GM12878 (cell line): ENCODE measurements at regions not wholly inside any gene's neighbourhood (a gene's known extent, or its start where the extent isn't known, plus 50 kb on each side); places are given as distances from the start of the nearest gene placed in this dataset.
A peak's percentile ranks its signal among the peaks of the same experiment; 100 is the strongest.

Experiments
- ATAC-seq: fragments of 200-7000 bp; cut with Tn5 transposase; 3 replicates; pipeline ENCODE4 v1.9.1; 2020; ENCODE audit warnings: mild to moderate bottlenecking, moderate library complexity
- BruUV-seq: library from RNA; stranded (reverse); fragments of 400-500 nt; replicated peaks from 2 replicates; lab custom pipeline; 2021; lab: Mats Ljungman, UMichigan
- CTCF ChIA-PET: fragments of 300-600 bp; sonication (Branson Sonifier 250); formaldehyde crosslinking; extraction: SDS; loops from one replicate; lab custom pipeline; 2021; ENCODE audit warnings: inconsistent platforms; lab: Yijun Ruan, JAX
- POLR2A ChIA-PET: fragments of 350-600 bp; formaldehyde crosslinking; extraction: SDS; loops from one replicate; lab custom pipeline; 2021; ENCODE audit warnings: inconsistent platforms; lab: Charles Lee
- RAD21 ChIA-PET: fragments of 300-600 bp; sonication (Branson Sonifier 250); formaldehyde crosslinking; loops from one replicate; lab custom pipeline; 2023; ENCODE audit warnings: antibody characterized with exemption; ENCODE audit not compliant: unreplicated experiment; lab: Charles Lee
- SMC1A ChIA-PET: fragments of 300-600 bp; sonication (Branson Sonifier 250); formaldehyde crosslinking; loops from one replicate; lab custom pipeline; 2023; ENCODE audit not compliant: unreplicated experiment, uncharacterized antibody; lab: Charles Lee
- DNase-seq: peaks from one replicate; pipeline ENCODE4 v3.0.0-alpha.2; 2011; ENCODE audit warnings: low read depth, low spot score
- FAIRE-seq: peaks from 3 replicates; lab custom pipeline; 2011; peaks lifted over from hg19 to GRCh38; lab: Jason Lieb, UNC
- H2AFZ ChIP-seq: 2 replicates; pipeline ENCODE4 v1.6.0; 2011; ENCODE audit warnings: low read depth, low read length, control low read depth; ENCODE audit not compliant: control insufficient read depth
- H3K27ac ChIP-seq: 2 replicates; pipeline ENCODE4 v1.5.1; 2011; ENCODE audit warnings: control low read depth; ENCODE audit not compliant: control insufficient read depth, insufficient read depth
- H3K27me3 ChIP-seq, 2 experiments: replicated peaks in 1 of 2; 2 replicates each; pipeline versions ENCODE4 v1.6.0 to v1.6.1; 2011; ENCODE audit warnings: low read length in 1 of 2; ENCODE audit not compliant: control insufficient read depth in 2 of 2, insufficient read depth in 2 of 2
- H3K36me3 ChIP-seq, 2 experiments: 2 replicates each; pipeline ENCODE4 v1.5.1; 2011; ENCODE audit warnings: low read length in 1 of 2; ENCODE audit not compliant: control insufficient read depth in 2 of 2, insufficient read depth in 2 of 2
- H3K4me1 ChIP-seq: 2 replicates; pipeline ENCODE4 v1.6.1; 2011; ENCODE audit warnings: mild to moderate bottlenecking, low read length, moderate library complexity, mixed read lengths; ENCODE audit not compliant: control insufficient read depth, insufficient read depth
- H3K4me2 ChIP-seq: 2 replicates; pipeline ENCODE4 v1.6.0; 2011; ENCODE audit warnings: control low read depth; ENCODE audit not compliant: control insufficient read depth, insufficient read depth
- H3K4me3 ChIP-seq: fragments of 200-600 bp; sonication (generic); 2 replicates; pipeline ENCODE4 v1.5.1; 2016
- H3K79me2 ChIP-seq: 2 replicates; pipeline ENCODE4 v1.6.0; 2011; ENCODE audit warnings: low read length; ENCODE audit not compliant: control insufficient read depth, insufficient read depth
- H3K9ac ChIP-seq: 2 replicates; pipeline ENCODE4 v1.8.0; 2011; ENCODE audit warnings: low read length, control low read depth, mixed read lengths; ENCODE audit not compliant: control insufficient read depth, insufficient read depth
- H3K9me3 ChIP-seq: replicated peaks from 3 replicates; pipeline ENCODE4 v1.5.1; 2011; ENCODE audit warnings: mild to moderate bottlenecking, low read length; ENCODE audit not compliant: control insufficient read depth, insufficient read depth
- H4K20me1 ChIP-seq: 2 replicates; pipeline ENCODE4 v1.6.0; 2011; ENCODE audit not compliant: control insufficient read depth, insufficient read depth
- ATF2 ChIP-seq: IDR thresholded peaks from 2 replicates; pipeline ENCODE4 v1.6.1; 2012; ENCODE audit warnings: low read length, inconsistent platforms
- CBX5 ChIP-seq: sonication (generic); IDR thresholded peaks from 2 replicates; pipeline ENCODE4 v1.6.1; 2016; ENCODE audit warnings: low read depth, moderate library complexity, mild to moderate bottlenecking, inconsistent platforms
- CHD1 ChIP-seq: IDR thresholded peaks from 2 replicates; pipeline ENCODE4 v1.6.1; 2012; ENCODE audit warnings: low read depth, low read length, improper control_type of control experiment
- FOXM1 ChIP-seq: IDR thresholded peaks from 2 replicates; pipeline ENCODE4 v1.6.1; 2012; ENCODE audit warnings: low read depth, mild to moderate bottlenecking, inconsistent platforms, low read length, moderate library complexity
- NRF1 ChIP-seq: conservative IDR thresholded peaks from 2 replicates; pipeline ENCODE4 v1.6.1; 2011; ENCODE audit warnings: mild to moderate bottlenecking, low read depth, low read length, improper control_type of control experiment
- POU2F2 ChIP-seq: IDR thresholded peaks from 3 replicates; pipeline ENCODE4 v1.6.1; 2011; ENCODE audit warnings: low read depth, mild to moderate bottlenecking, low read length, borderline replicate concordance
- SKIL ChIP-seq: fragments of 450-650 bp; IDR thresholded peaks from 2 replicates; pipeline ENCODE4 v1.6.1; 2017; ENCODE audit warnings: mild to moderate bottlenecking, low read depth, inconsistent platforms; ENCODE audit not compliant: poor library complexity, severe bottlenecking
- ZNF384 ChIP-seq: IDR thresholded peaks from 2 replicates; pipeline ENCODE4 v1.6.1; 2012; ENCODE audit warnings: low read depth, mild to moderate bottlenecking, low read length, improper control_type of control experiment, borderline replicate concordance
- WGBS: methylation state at CpG from one replicate; pipeline ENCODE4 v1.1.6; 2016; ENCODE audit warnings: low lambda C conversion rate; ENCODE audit not compliant: insufficient replicate concordance, insufficient coverage; ENCODE audit errors: missing lambda C conversion rate; 5-methylcytosine and 5-hydroxymethylcytosine counted together
- in situ Hi-C: fragments of 300-500 bp; cut with MboI; formaldehyde crosslinking; loops from 9 replicates; pipeline ENCODE4 v1.14.3; 2018; ENCODE audit warnings: mixed read lengths
- intact Hi-C: fragments of 100-400 bp; cut with micrococcal nuclease; formaldehyde crosslinking; loops from one replicate; pipeline ENCODE4 v1.14.2; 2022; ENCODE audit not compliant: unreplicated experiment

- TF ChIP-seq SKIL = no peak
- no peak for TF ChIP-seq ATF2
- TF ChIP-seq CHD1 = no peak
- no peak for TF ChIP-seq CBX5
- TF ChIP-seq ZNF384 = no peak
- TF ChIP-seq FOXM1 = no peak
These were observed 174.1 kb downstream of the RPS24 start (continued) for GRCh38 chr10:78207776-78208175.

GRCh38 chr10:78209970-78210369, 176.3 kb downstream of the RPS24 start:
- WGBS = 37% methylated on average over 4 of the region's 4 CpGs
- ChIA-PET SMC1A (no interaction called here), RAD21 (interaction anchor here (0.7 kb wide), 1 partner anchor 92 kb away, joined by 3 read pairs; no protein-coding TSS in a partner anchor), POLR2A (no interaction called here), CTCF (interaction anchor here (1.3 to 1.5 kb wide), 2 partner anchors 71 to 985 kb away, joined by 3 to 4 read pairs; no protein-coding TSS in a partner anchor)
- H2AFZ ChIP-seq = no peak overlapping the region
- no peak overlapping the region for H3K9ac ChIP-seq
- DNase-seq (no peak), FAIRE-seq (no peak), ATAC-seq (no peak)
- intact Hi-C loops (loop anchor here (5.0 kb wide), 2 partner anchors 258 to 987 kb away; no protein-coding TSS in a partner anchor), in situ Hi-C loops (no loop called here)
- no peak overlapping the region for H3K4me2 ChIP-seq
- no peaks in the 10 kb centered on the region for H3K79me2 ChIP-seq
- H4K20me1 ChIP-seq = no peaks in the 10 kb centered on the region
- no peaks in the 10 kb centered on the region for H3K36me3 ChIP-seq
- H3K9me3 ChIP-seq = no peaks in the 10 kb centered on the region
- H3K27ac ChIP-seq = no peak overlapping the region
- H3K4me1 ChIP-seq = peaks cover 14% of the 10 kb centered on the region
- no peak overlapping the region for H3K4me3 ChIP-seq
- H3K27me3 ChIP-seq = no peaks in the 10 kb centered on the region; a peak in 2 of 4 replicates
- no TSS peak for BruUV-seq
- no peak for TF ChIP-seq NRF1
- TF ChIP-seq POU2F2 = 0 out of 3 replicates have a peak, but pooled peaks have one; percentile 18
